Endothelial cell of umbilical vein (primary cell): ENCODE measurements at regions not wholly inside any gene's neighbourhood (a gene's known extent, or its start where the extent isn't known, plus 50 kb on each side); places are given as distances from the start of the nearest gene placed in this dataset.

Source experiments
- BruUV-seq: library from RNA; stranded (reverse); fragments of 400-500 nt; replicated peaks from 2 replicates; lab custom pipeline; 2021; lab: Mats Ljungman, UMichigan
- CTCF ChIA-PET: fragments of 300-600, 350-600 bp; sonication (Branson Sonifier 250); formaldehyde crosslinking; loops from one replicate; lab custom pipeline; 2021; ENCODE audit warnings: antibody characterized with exemption, inconsistent platforms; lab: Charles Lee
- POLR2A ChIA-PET: fragments of 300-600, 350-600 bp; sonication (Branson Sonifier 250); formaldehyde crosslinking; loops from one replicate; lab custom pipeline; 2021; ENCODE audit warnings: antibody characterized with exemption, inconsistent platforms; lab: Charles Lee
- DNase-seq: peaks from one replicate; pipeline ENCODE4 v3.0.0-alpha.2; 2011; ENCODE audit warnings: low read depth, low spot score
- FAIRE-seq: peaks from 2 replicates; lab custom pipeline; 2011; peaks lifted over from hg19 to GRCh38; lab: Jason Lieb, UNC
- H2AFZ ChIP-seq: 2 replicates; pipeline ENCODE4 v1.6.0; 2012; ENCODE audit warnings: low read depth, low read length, control low read depth, inconsistent platforms
- H3K27ac ChIP-seq: 2 replicates; pipeline ENCODE4 v1.5.1; 2011; ENCODE audit warnings: low read depth, mild to moderate bottlenecking, control low read depth, low read length, moderate library complexity; ENCODE audit not compliant: insufficient read depth
- H3K27me3 ChIP-seq, 2 experiments: 2 replicates each; pipeline versions ENCODE4 v1.6.0 to v1.6.1; 2011; ENCODE audit warnings: low read length in 2 of 2, mixed read lengths in 1 of 2; ENCODE audit not compliant: control insufficient read depth in 2 of 2, insufficient read depth in 2 of 2
- H3K36me3 ChIP-seq, 2 experiments: 2 replicates in 1 of 2; 3 replicates in 1 of 2; pipeline ENCODE4 v1.5.1; 2011; ENCODE audit warnings: low read length in 2 of 2, mild to moderate bottlenecking in 1 of 2, moderate library complexity in 1 of 2; ENCODE audit not compliant: control insufficient read depth in 2 of 2, insufficient read depth in 2 of 2; ENCODE audit errors: extremely low read depth in 1 of 2
- H3K4me1 ChIP-seq: 3 replicates; pipeline ENCODE4 v1.5.1; 2011; ENCODE audit warnings: mild to moderate bottlenecking, low read length; ENCODE audit not compliant: control insufficient read depth, insufficient read depth; ENCODE audit errors: extremely low read depth
- H3K4me2 ChIP-seq: 2 replicates; pipeline ENCODE4 v1.6.1; 2011; ENCODE audit warnings: low read length, control low read depth, mixed read lengths; ENCODE audit not compliant: insufficient read depth
- H3K4me3 ChIP-seq, 3 experiments: fragments of 200-600 bp in 1 of 3; sonication (generic), shearing (Covaris generic) in 1 of 3; replicated peaks in 1 of 3; 2 replicates each; pipeline ENCODE4 v1.5.1; 2011 to 2016; ENCODE audit warnings: control low read depth in 3 of 3, low read length in 3 of 3, mild to moderate bottlenecking in 2 of 3, inconsistent platforms in 1 of 3, low read depth in 1 of 3, moderate library complexity in 1 of 3; ENCODE audit not compliant: insufficient read depth in 1 of 3
- H3K79me2 ChIP-seq: 2 replicates; pipeline ENCODE4 v1.6.0; 2012; ENCODE audit warnings: low read length, inconsistent platforms; ENCODE audit not compliant: control insufficient read depth, insufficient read depth
- H3K9ac ChIP-seq: replicated peaks from 2 replicates; pipeline ENCODE3; 2011; ENCODE audit warnings: low read length, control low read depth; ENCODE audit not compliant: insufficient read depth; ENCODE audit errors: extremely low read depth
- H3K9me1 ChIP-seq: replicated peaks from 3 replicates; pipeline ENCODE4 v1.6.0; 2011; ENCODE audit warnings: mild to moderate bottlenecking, low read length; ENCODE audit not compliant: control insufficient read depth, insufficient read depth; ENCODE audit errors: extremely low read depth
- H3K9me3 ChIP-seq: replicated peaks from 2 replicates; pipeline ENCODE4 v1.5.1; 2012; ENCODE audit warnings: low read length, inconsistent platforms; ENCODE audit not compliant: control insufficient read depth, insufficient read depth
- H4K20me1 ChIP-seq: replicated peaks from 2 replicates; pipeline ENCODE3; 2011; ENCODE audit warnings: mild to moderate bottlenecking, low read length; ENCODE audit not compliant: control insufficient read depth, insufficient read depth; ENCODE audit errors: extremely low read depth
- CTCF ChIP-seq, 2 donors: IDR thresholded peaks; 1 replicate in 1 of 2; 2 replicates in 1 of 2; pipeline ENCODE4 v1.5.1; 2011; ENCODE audit warnings: low read length in 2 of 2, mild to moderate bottlenecking in 2 of 2, moderate library complexity in 2 of 2, control low read depth in 1 of 2, inconsistent platforms in 1 of 2, low read depth in 1 of 2; ENCODE audit not compliant: insufficient read depth in 1 of 2; ENCODE audit errors: extremely low read depth in 1 of 2
- EZH2 ChIP-seq: IDR thresholded peaks from 2 replicates; pipeline ENCODE4 v1.6.1; 2012; ENCODE audit warnings: borderline replicate concordance, low read depth, mild to moderate bottlenecking, moderate library complexity, low read length, inconsistent platforms; ENCODE audit not compliant: severe bottlenecking
- FOS ChIP-seq: IDR thresholded peaks from 2 replicates; pipeline ENCODE4 v1.6.1; 2011; ENCODE audit warnings: mild to moderate bottlenecking, low read length, moderate library complexity, borderline replicate concordance; ENCODE audit not compliant: insufficient read depth
- GATA2 ChIP-seq: IDR thresholded peaks from 2 replicates; pipeline ENCODE4 v1.7.0; 2011; ENCODE audit warnings: low read depth, mild to moderate bottlenecking, moderate library complexity, mixed read lengths, low read length; ENCODE audit not compliant: insufficient read length, insufficient read depth
- JUN ChIP-seq: IDR thresholded peaks from 2 replicates; pipeline ENCODE4 v1.6.1; 2011; ENCODE audit warnings: borderline replicate concordance, low read depth; ENCODE audit not compliant: insufficient read length, insufficient read depth
- MAX ChIP-seq: IDR thresholded peaks from 2 replicates; pipeline ENCODE4 v1.6.1; 2011; ENCODE audit not compliant: insufficient read depth, insufficient read length
- dilution Hi-C: fragments of 300-500 bp; cut with MboI; formaldehyde crosslinking; loops from one replicate; pipeline ENCODE4 v1.15.0; 2019; ENCODE audit warnings: low sequenced_read_pairs; ENCODE audit not compliant: extremely low pct_ligation_motif_present
- intact Hi-C: fragments of 100-400 bp; cut with micrococcal nuclease; formaldehyde crosslinking; loops from one replicate; pipeline ENCODE4 v1.10.0; 2022

DNA sequence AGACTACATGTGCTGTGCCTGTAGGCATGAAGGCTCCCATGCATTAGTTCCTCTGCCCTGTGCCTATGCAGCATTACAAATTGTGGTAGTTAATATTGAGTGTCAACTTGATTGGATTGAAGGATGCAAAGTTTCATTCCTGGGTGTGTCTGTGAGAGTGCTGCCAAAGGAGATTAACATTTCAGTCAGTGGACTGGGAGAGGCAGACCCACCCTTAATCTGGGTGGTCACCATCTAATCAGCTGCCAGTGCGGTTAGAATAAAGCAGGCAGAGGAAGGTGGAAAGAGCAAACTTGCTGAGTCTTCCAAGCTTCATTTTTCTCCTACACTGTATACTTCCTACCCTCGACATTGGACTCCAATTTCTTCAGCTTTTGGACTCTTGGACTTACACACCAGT is 460.2 kb upstream of the SMIM31 start:
- dilution Hi-C loops = no loop called here
- no peak overlapping the region for H3K27ac ChIP-seq
- H3K9me1 ChIP-seq = no peaks in the 10 kb centered on the region
- H3K9me3 ChIP-seq = peaks cover 6% of the 10 kb centered on the region
- no peak for FAIRE-seq
- H3K4me3 ChIP-seq = no peak overlapping the region
- no peak overlapping the region for H3K4me2 ChIP-seq
- POLR2A ChIA-PET = no interaction called here
- no TSS peak for BruUV-seq
- H2AFZ ChIP-seq = no peak overlapping the region
- H3K79me2 ChIP-seq = no peaks in the 10 kb centered on the region
- no peaks in the 10 kb centered on the region for H3K36me3 ChIP-seq
- TF ChIP-seq MAX (no peak), GATA2 (no peak), CTCF (IDR thresholded peaks at IDR 0.05; ENCODE audit: extremely low read depth in 1 of 2, insufficient read depth in 1 of 2, low read depth in 1 of 2, low read length in 2 of 2) (no peak), EZH2 (no peak), FOS (no peak)
- intact Hi-C loops = no loop called here
- H3K4me1 ChIP-seq = no peaks in the 10 kb centered on the region
- CTCF ChIA-PET = no interaction called here
- H3K27me3 ChIP-seq = no peaks in the 10 kb centered on the region
- no peak overlapping the region for H3K9ac ChIP-seq
- DNase-seq = no peak
- no peaks in the 10 kb centered on the region for H4K20me1 ChIP-seq

GRCh38 chr4:164301430-164301829 is 452.5 kb upstream of the SMIM31 start:
- peaks cover 4% of the 10 kb centered on the region for H3K9me3 ChIP-seq
- intact Hi-C loops (no loop called here), dilution Hi-C loops (no loop called here)
- no TSS peak for BruUV-seq
- no peak overlapping the region for H3K9ac ChIP-seq
- DNase-seq (no peak), FAIRE-seq (no peak)
- ChIA-PET POLR2A (no interaction called here), CTCF (no interaction called here)
- H3K4me1 ChIP-seq = no peaks in the 10 kb centered on the region
- no peaks in the 10 kb centered on the region for H4K20me1 ChIP-seq
- no peak overlapping the region for H3K27ac ChIP-seq
- H3K9me1 ChIP-seq = no peaks in the 10 kb centered on the region
- no peak overlapping the region for H3K4me3 ChIP-seq
- H3K79me2 ChIP-seq = no peaks in the 10 kb centered on the region
- H2AFZ ChIP-seq = no peak overlapping the region
- H3K36me3 ChIP-seq = no peaks in the 10 kb centered on the region
- no peaks in the 10 kb centered on the region for H3K27me3 ChIP-seq
- H3K4me2 ChIP-seq = no peak overlapping the region
- TF ChIP-seq GATA2 (no peak), MAX (no peak), FOS (no peak), JUN (no peak)
